KOPT-K1 (cell line): ENCODE measurements at regions not wholly inside any gene's neighbourhood (a gene's known extent, or its start where the extent isn't known, plus 50 kb on each side); places are given as distances from the start of the nearest gene placed in this dataset.
A peak's percentile ranks its signal among the peaks of the same experiment; 100 is the strongest.

Source experiments
- H3K27ac ChIP-seq: fragments of 200-600 bp; sonication (generic); 2 replicates; pipeline ENCODE4 v1.5.1; 2016; ENCODE audit warnings: antibody characterized with exemption, mild to moderate bottlenecking, low read depth, low read length; ENCODE audit not compliant: poor library complexity, severe bottlenecking
- H3K36me3 ChIP-seq: fragments of 200-600 bp; sonication (generic); 2 replicates; pipeline ENCODE4 v1.5.1; 2017; ENCODE audit warnings: antibody characterized with exemption, mild to moderate bottlenecking, low read length, moderate library complexity; ENCODE audit not compliant: insufficient read depth
- H3K9me3 ChIP-seq: fragments of 200-600 bp; sonication (generic); 2 replicates; pipeline ENCODE4 v1.5.1; 2017; ENCODE audit warnings: antibody characterized with exemption, low read length, mild to moderate bottlenecking; ENCODE audit not compliant: insufficient read depth, poor library complexity, severe bottlenecking

- Histone ChIP-seq H3K27ac (no peak overlapping the region), H3K9me3 (no peaks in the 10 kb centered on the region), H3K36me3 (no peaks in the 10 kb centered on the region)
Measured at GRCh38 chr6:144714021-144714712, 429.0 kb downstream of the UTRN start.

- Histone ChIP-seq H3K36me3 (peaks cover 6% of the 10 kb centered on the region; the same call in 1 of the 2 replicates), H3K27ac (no peak overlapping the region), H3K9me3 (no peaks in the 10 kb centered on the region)
Measured at GRCh38 chr6:144715344-144715743, 430.2 kb downstream of the UTRN start.

GRCh38 chr6:144718431-144718830 lies 433.3 kb downstream of the UTRN start:
- no peak overlapping the region for H3K27ac ChIP-seq
- peaks cover 9% of the 10 kb centered on the region; the same call in 1 of the 2 replicates for H3K36me3 ChIP-seq
- no peaks in the 10 kb centered on the region for H3K9me3 ChIP-seq

GRCh38 chr6:144721232-144721631 lies 436.1 kb downstream of the UTRN start:
- no peaks in the 10 kb centered on the region for H3K9me3 ChIP-seq
- no peak overlapping the region for H3K27ac ChIP-seq
- peaks cover 9% of the 10 kb centered on the region; the same call in 1 of the 2 replicates for H3K36me3 ChIP-seq

- no peaks in the 10 kb centered on the region for H3K9me3 ChIP-seq
- peaks cover 9% of the 10 kb centered on the region; the same call in 1 of the 2 replicates for H3K36me3 ChIP-seq
- H3K27ac ChIP-seq, result no peak overlapping the region
Measured at GRCh38 chr6:144722154-144722737, 437.1 kb downstream of the UTRN start.

GRCh38 chr6:144722925-144723324 lies 437.8 kb downstream of the UTRN start:
- no peaks in the 10 kb centered on the region for H3K9me3 ChIP-seq
- peaks cover 9% of the 10 kb centered on the region; the same call in 1 of the 2 replicates for H3K36me3 ChIP-seq
- H3K27ac ChIP-seq, result no peak overlapping the region

GRCh38 chr6:144723431-144723830 lies 438.3 kb downstream of the UTRN start:
- H3K9me3 ChIP-seq, result no peaks in the 10 kb centered on the region
- H3K27ac ChIP-seq, result no peak overlapping the region
- H3K36me3 ChIP-seq, result peaks cover 9% of the 10 kb centered on the region; the same call in 1 of the 2 replicates

- H3K27ac ChIP-seq, result no peak overlapping the region
- no peaks in the 10 kb centered on the region for H3K9me3 ChIP-seq
- peaks cover 8% of the 10 kb centered on the region; the same call in 1 of the 2 replicates for H3K36me3 ChIP-seq
Measured at GRCh38 chr6:144724818-144725217, 439.7 kb downstream of the UTRN start.

- no peaks in the 10 kb centered on the region for H3K9me3 ChIP-seq
- H3K36me3 ChIP-seq, result peaks cover 5% of the 10 kb centered on the region; the same call in 1 of the 2 replicates
- peak overlapping the region; percentile 44 for H3K27ac ChIP-seq
Measured at GRCh38 chr6:144725736-144726522, 440.8 kb downstream of the UTRN start.

- Histone ChIP-seq H3K9me3 (no peaks in the 10 kb centered on the region), H3K27ac (no peak overlapping the region), H3K36me3 (peaks cover 33% of the 10 kb centered on the region)
Measured at GRCh38 chr6:144728804-144729203, 443.7 kb downstream of the UTRN start.

- Histone ChIP-seq H3K9me3 (no peaks in the 10 kb centered on the region), H3K27ac (peak overlapping the region; percentile 21), H3K36me3 (peaks cover 38% of the 10 kb centered on the region)
Measured at GRCh38 chr6:144729502-144729901, 444.4 kb downstream of the UTRN start.

- H3K9me3 ChIP-seq, result no peaks in the 10 kb centered on the region
- peaks cover 45% of the 10 kb centered on the region for H3K36me3 ChIP-seq
- H3K27ac ChIP-seq, result peak overlapping the region; percentile 7
Measured at GRCh38 chr6:144730088-144730645, 445.0 kb downstream of the UTRN start.

- Histone ChIP-seq H3K27ac (no peak overlapping the region), H3K36me3 (peaks cover 53% of the 10 kb centered on the region), H3K9me3 (no peaks in the 10 kb centered on the region)
Measured at GRCh38 chr6:144731229-144731628, 446.1 kb downstream of the UTRN start.

- Histone ChIP-seq H3K27ac (no peak overlapping the region), H3K36me3 (peaks cover 69% of the 10 kb centered on the region), H3K9me3 (no peaks in the 10 kb centered on the region)
Measured at GRCh38 chr6:144736763-144737162, 451.6 kb downstream of the UTRN start.

GRCh38 chr6:144737998-144738397 lies 452.9 kb downstream of the UTRN start:
- no peaks in the 10 kb centered on the region for H3K9me3 ChIP-seq
- H3K36me3 ChIP-seq, result peaks cover 58% of the 10 kb centered on the region
- no peak overlapping the region for H3K27ac ChIP-seq
